B cell (primary cell): ENCODE measurements at regions not wholly inside any gene's neighbourhood (a gene's known extent, or its start where the extent isn't known, plus 50 kb on each side); places are given as distances from the start of the nearest gene placed in this dataset.

Experiments used
- ATAC-seq: fragments of 200-7000 bp; cut with Tn5 transposase; one replicate; pipeline ENCODE4 v1.10.0; 2021; ENCODE audit warnings: low read depth, mild to moderate bottlenecking, moderate number of reproducible peaks, moderate library complexity
- CTCF ChIA-PET: fragments of 350-600 bp; sonication (Branson Sonifier 250); formaldehyde crosslinking; loops from one replicate; lab custom pipeline; 2021; ENCODE audit warnings: antibody characterized with exemption, inconsistent platforms; lab: Charles Lee
- POLR2A ChIA-PET: fragments of 350-600 bp; sonication (Branson Sonifier 250); formaldehyde crosslinking; loops from one replicate; lab custom pipeline; 2021; ENCODE audit warnings: antibody characterized with exemption; lab: Charles Lee
- DNase-seq: peaks from one replicate; pipeline ENCODE4 v3.0.0; 2013
- H2AFZ ChIP-seq: 2 replicates; pipeline ENCODE4 v1.6.1; 2012; ENCODE audit warnings: mild to moderate bottlenecking, low read depth, low read length; ENCODE audit not compliant: insufficient read depth, poor library complexity, severe bottlenecking
- H3K27ac ChIP-seq, 2 donors: 1 replicate in 1 of 2; 2 replicates in 1 of 2; pipeline ENCODE4 v1.5.1; 2012 to 2013; ENCODE audit warnings: low read length in 2 of 2, mild to moderate bottlenecking in 2 of 2, moderate library complexity in 1 of 2
- H3K27me3 ChIP-seq, 4 experiments: fragments of 200-600 bp in 1 of 4; sonication (generic) in 1 of 4; replicated peaks in 1 of 4; 1 replicate in 2 of 4; 2 replicates in 2 of 4; pipeline versions ENCODE4 v1.6.1 to v1.7.0; 2013 to 2016; ENCODE audit warnings: low read length in 3 of 4, mild to moderate bottlenecking in 2 of 4, mixed read lengths in 1 of 4, moderate library complexity in 1 of 4; ENCODE audit not compliant: insufficient read depth in 4 of 4, control insufficient read depth in 3 of 4; ENCODE audit errors: control extremely low read depth in 1 of 4
- H3K36me3 ChIP-seq, 2 experiments: replicated peaks in 1 of 2; 1 replicate in 1 of 2; 2 replicates in 1 of 2; pipeline versions ENCODE4 v1.6.1 to v1.7.1; 2013; ENCODE audit warnings: low read length in 1 of 2; ENCODE audit not compliant: insufficient read depth in 2 of 2, control insufficient read depth in 1 of 2; ENCODE audit errors: control extremely low read depth in 1 of 2, extremely low read depth in 1 of 2
- H3K4me1 ChIP-seq, 2 donors: fragments of 200-600 bp in 1 of 2; sonication (generic) in 1 of 2; 1 replicate in 1 of 2; 2 replicates in 1 of 2; pipeline versions ENCODE4 v1.5.1 to v1.6.1; 2013 to 2017; ENCODE audit warnings: low read length in 2 of 2; ENCODE audit not compliant: control insufficient read depth in 2 of 2, insufficient read depth in 2 of 2
- H3K4me2 ChIP-seq: replicated peaks from 2 replicates; pipeline ENCODE3; 2012; ENCODE audit warnings: mild to moderate bottlenecking, low read depth, low read length; ENCODE audit not compliant: poor library complexity, severe bottlenecking
- H3K4me3 ChIP-seq, 5 experiments: fragments of 200-600 bp in 1 of 5; sonication (generic) in 1 of 5; 1 replicate in 3 of 5; 2 replicates in 2 of 5; pipeline versions ENCODE4 v1.5.1 to v1.7.0; 2011 to 2016; ENCODE audit warnings: low read length in 4 of 5, mild to moderate bottlenecking in 4 of 5, low read depth in 2 of 5, control low read depth in 1 of 5, moderate library complexity in 1 of 5; ENCODE audit not compliant: insufficient read depth in 1 of 5; ENCODE audit errors: control extremely low read depth in 1 of 5, extremely low read depth in 1 of 5
- H3K79me2 ChIP-seq: fragments of 200-600 bp; sonication (generic); one replicate; pipeline ENCODE4 v1.6.0; 2016; ENCODE audit warnings: low read length; ENCODE audit not compliant: control insufficient read depth, insufficient read depth
- H3K9ac ChIP-seq: fragments of 200-600 bp; sonication (generic); 2 replicates; pipeline ENCODE4 v1.6.1; 2017; ENCODE audit warnings: mild to moderate bottlenecking, low read length, moderate library complexity
- H3K9me3 ChIP-seq, 3 donors: one replicate each; pipeline versions ENCODE4 v1.6.1 to v1.7.1; 2013; ENCODE audit warnings: low read length in 2 of 3; ENCODE audit not compliant: control insufficient read depth in 2 of 3, insufficient read depth in 1 of 3; ENCODE audit errors: control extremely low read depth in 1 of 3
- H4K20me1 ChIP-seq: 2 replicates; pipeline ENCODE4 v1.6.0; 2012; ENCODE audit warnings: mild to moderate bottlenecking, low read length; ENCODE audit not compliant: insufficient read depth, control insufficient read depth, poor library complexity, severe bottlenecking
- H3K27ac Mint-ChIP-seq: one replicate; pipeline ENCODE4 v1.8.0; 2021; ENCODE audit warnings: mixed read lengths
- H3K27me3 Mint-ChIP-seq: one replicate; pipeline ENCODE4 v1.8.0; 2021; ENCODE audit warnings: mixed read lengths
- H3K4me1 Mint-ChIP-seq: one replicate; pipeline ENCODE4 v1.8.0; 2021; ENCODE audit warnings: mixed read lengths
- H3K4me3 Mint-ChIP-seq: one replicate; pipeline ENCODE4 v1.8.0; 2021; ENCODE audit warnings: mixed read lengths
- H3K9me3 Mint-ChIP-seq: one replicate; pipeline ENCODE4 v1.8.0; 2022; ENCODE audit warnings: mixed read lengths; ENCODE audit not compliant: insufficient read depth
- CTCF ChIP-seq: fragments of 200-600 bp; IDR thresholded peaks from one replicate; pipeline ENCODE4 v1.8.0; 2022; ENCODE audit warnings: antibody characterized with exemption, mild to moderate bottlenecking
- EZH2 ChIP-seq: IDR thresholded peaks from 2 replicates; pipeline ENCODE4 v1.6.1; 2012; ENCODE audit warnings: borderline replicate concordance, low read depth, mild to moderate bottlenecking, moderate library complexity, low read length; ENCODE audit not compliant: insufficient read depth, poor library complexity, severe bottlenecking
- WGBS: methylation state at CpG from one replicate; pipeline ENCODE4 v1.1.5; 2013; ENCODE audit warnings: missing lambda C conversion rate; ENCODE audit not compliant: insufficient coverage; 5-methylcytosine and 5-hydroxymethylcytosine counted together
- intact Hi-C: fragments of 100-400 bp; cut with micrococcal nuclease; formaldehyde crosslinking; loops from one replicate; pipeline ENCODE4 v1.10.0; 2022

GRCh38 chr5:125376059-125376641, 629.7 kb upstream of the ZNF608 start:
- H3K4me1 Mint-ChIP-seq: peaks cover 8% of the 10 kb centered on the region
- POLR2A ChIA-PET: no interaction called here
- Histone ChIP-seq H3K4me3 (no peak overlapping the region), H3K4me2 (no peak overlapping the region), H3K79me2 (no peaks in the 10 kb centered on the region), H2AFZ (no peak overlapping the region), H3K27ac (no peak overlapping the region), H4K20me1 (no peaks in the 10 kb centered on the region), H3K27me3 (no peaks in the 10 kb centered on the region), H3K36me3 (no peaks in the 10 kb centered on the region), H3K9ac (no peak overlapping the region), H3K4me1 (no peaks in the 10 kb centered on the region), H3K9me3 (no peaks in the 10 kb centered on the region)
- H3K9me3 Mint-ChIP-seq: no peaks in the 10 kb centered on the region
- CTCF ChIA-PET: no interaction called here
- no peak overlapping the region for H3K27ac Mint-ChIP-seq
- H3K4me3 Mint-ChIP-seq: no peak overlapping the region
- DNase-seq: no peak
- no peaks in the 10 kb centered on the region for H3K27me3 Mint-ChIP-seq
- TF ChIP-seq CTCF: no peak
- TF ChIP-seq EZH2: no peak
- no peak for ATAC-seq
- intact Hi-C loops: no loop called here
- WGBS: 89% methylated on average over 5 of the region's 12 CpGs

GRCh38 chr5:125377141-125377540, 630.7 kb upstream of the ZNF608 start:
- Histone ChIP-seq H3K27me3 (no peaks in the 10 kb centered on the region), H3K9me3 (no peaks in the 10 kb centered on the region), H3K27ac (no peak overlapping the region), H3K4me2 (no peak overlapping the region), H3K9ac (no peak overlapping the region), H3K4me1 (no peaks in the 10 kb centered on the region), H3K4me3 (no peak overlapping the region), H3K36me3 (no peaks in the 10 kb centered on the region), H4K20me1 (no peaks in the 10 kb centered on the region), H2AFZ (no peak overlapping the region), H3K79me2 (no peaks in the 10 kb centered on the region)
- H3K9me3 Mint-ChIP-seq: no peaks in the 10 kb centered on the region
- ChIA-PET CTCF (no interaction called here), POLR2A (no interaction called here)
- WGBS: no CpG with 5 or more reads among the region's 1 CpG
- no peak overlapping the region for H3K4me3 Mint-ChIP-seq
- no peak for ATAC-seq
- DNase-seq: no peak
- intact Hi-C loops: no loop called here
- H3K4me1 Mint-ChIP-seq: peaks cover 8% of the 10 kb centered on the region
- no peak overlapping the region for H3K27ac Mint-ChIP-seq
- no peaks in the 10 kb centered on the region for H3K27me3 Mint-ChIP-seq
- TF ChIP-seq CTCF: no peak
- no peak for TF ChIP-seq EZH2
